Sigmoid colon (tissue), 4 donors: ENCODE measurements at regions not wholly inside any gene's neighbourhood (a gene's known extent, or its start where the extent isn't known, plus 50 kb on each side); places are given as distances from the start of the nearest gene placed in this dataset.

Experiments
- POLR2AphosphoS5 ChIP-seq, 4 donors: sonication (generic); formaldehyde crosslinking; IDR thresholded peaks; one replicate each; pipeline ENCODE4 v1.6.1; 2017; ENCODE audit warnings: antibody characterized with exemption in 4 of 4
- TF ChIP-seq, protein P1 (sequence below), 4 experiments: fragments of 450-650 bp in 3 of 4; fragments of 200-600 bp in 1 of 4; IDR thresholded peaks; one replicate each; pipeline ENCODE4 v1.5.1; 2016 to 2019; ENCODE audit warnings: antibody characterized with exemption in 4 of 4, mild to moderate bottlenecking in 3 of 4, moderate library complexity in 2 of 4

- no peak for TF ChIP-seq POLR2AphosphoS5 (IDR thresholded peaks at IDR 0.05)
- TF ChIP-seq, protein P1, sequence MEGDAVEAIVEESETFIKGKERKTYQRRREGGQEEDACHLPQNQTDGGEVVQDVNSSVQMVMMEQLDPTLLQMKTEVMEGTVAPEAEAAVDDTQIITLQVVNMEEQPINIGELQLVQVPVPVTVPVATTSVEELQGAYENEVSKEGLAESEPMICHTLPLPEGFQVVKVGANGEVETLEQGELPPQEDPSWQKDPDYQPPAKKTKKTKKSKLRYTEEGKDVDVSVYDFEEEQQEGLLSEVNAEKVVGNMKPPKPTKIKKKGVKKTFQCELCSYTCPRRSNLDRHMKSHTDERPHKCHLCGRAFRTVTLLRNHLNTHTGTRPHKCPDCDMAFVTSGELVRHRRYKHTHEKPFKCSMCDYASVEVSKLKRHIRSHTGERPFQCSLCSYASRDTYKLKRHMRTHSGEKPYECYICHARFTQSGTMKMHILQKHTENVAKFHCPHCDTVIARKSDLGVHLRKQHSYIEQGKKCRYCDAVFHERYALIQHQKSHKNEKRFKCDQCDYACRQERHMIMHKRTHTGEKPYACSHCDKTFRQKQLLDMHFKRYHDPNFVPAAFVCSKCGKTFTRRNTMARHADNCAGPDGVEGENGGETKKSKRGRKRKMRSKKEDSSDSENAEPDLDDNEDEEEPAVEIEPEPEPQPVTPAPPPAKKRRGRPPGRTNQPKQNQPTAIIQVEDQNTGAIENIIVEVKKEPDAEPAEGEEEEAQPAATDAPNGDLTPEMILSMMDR (IDR thresholded peaks at IDR 0.05), result no peak
These were observed 150.4 kb upstream of the TMEM132C start for GRCh38 chr12:128116537-128116936.
